ENCODE measurements at regions not wholly inside any gene's neighbourhood (a gene's known extent, or its start where the extent isn't known, plus 50 kb on each side); places are given as distances from the start of the nearest gene placed in this dataset.

- no peaks in the 10 kb centered on the region for H3K79me2 ChIP-seq (ENCODE audit: insufficient read depth, low read length)
- DNase-seq (ENCODE audit: low spot score) (no peak), FAIRE-seq (no peak), ATAC-seq (no peak)
- ChIA-PET CTCF (ENCODE audit: low intra/inter-chr PET ratio, low total read pairs) (no interaction called here), POLR2A (no interaction called here)
- H3K4me1 ChIP-seq (ENCODE audit: insufficient read depth, low read length) = peaks cover 10% of the 10 kb centered on the region
- in situ Hi-C loops (cut with HindIII; ENCODE audit: extremely low pct_ligation_motif_present, low pct_unique_long_range_greater_than_20kb) = no loop called here
- no peaks in the 10 kb centered on the region for H3K9me3 ChIP-seq (ENCODE audit: low read length)
- 24% methylated on average over 2 of the region's 2 CpGs for WGBS (ENCODE audit: low lambda C conversion rate)
- no peak overlapping the region for H2AFZ ChIP-seq (ENCODE audit: low read length)
- no peak overlapping the region for H3K4me2 ChIP-seq (ENCODE audit: low read depth, low read length)
- H3K36me3 ChIP-seq (replicated peaks in 1 of 2; ENCODE audit: control insufficient read depth in 1 of 2, insufficient read depth in 2 of 2, low read length in 2 of 2) = no peaks in the 10 kb centered on the region
- no peak overlapping the region for H3K4me3 ChIP-seq (replicated peaks in 1 of 3; ENCODE audit: insufficient read depth in 1 of 3, low read depth in 2 of 3, low read length in 3 of 3)
- no TSS peak for BruUV-seq (replicated peaks)
- TF ChIP-seq SMAD9 (CRISPR knock-in tag; IDR thresholded peaks at IDR 0.05) (no peak), ZNF17 (CRISPR knock-in tag; IDR thresholded peaks at IDR 0.05) (no peak), ZNF768 (CRISPR knock-in tag; IDR thresholded peaks at IDR 0.05) (no peak), SALL2 (CRISPR knock-in tag; IDR thresholded peaks at IDR 0.05) (no peak), MED8 (CRISPR knock-in tag; IDR thresholded peaks at IDR 0.05; ENCODE audit: insufficient replicate concordance) (no peak), MTERF4 (CRISPR knock-in tag; IDR thresholded peaks at IDR 0.05) (no peak)
- no peak overlapping the region for H3K27ac ChIP-seq (ENCODE audit: extremely low read length, insufficient read depth, low read length)
- H3K9ac ChIP-seq (ENCODE audit: insufficient read depth, low read depth, low read length) = no peak overlapping the region
- no peaks in the 10 kb centered on the region for H4K20me1 ChIP-seq (ENCODE audit: insufficient read depth, low read length)
- H3K27me3 ChIP-seq (ENCODE audit: control insufficient read depth in 1 of 2, insufficient read depth in 2 of 2, low read length in 2 of 2) = no peaks in the 10 kb centered on the region
- intact Hi-C loops (cut with micrococcal nuclease; ENCODE audit: unreplicated experiment) = no loop called here
These were observed 232.8 kb upstream of the ZNF608 start for GRCh38 chr5:124979251-124979650.

DNA sequence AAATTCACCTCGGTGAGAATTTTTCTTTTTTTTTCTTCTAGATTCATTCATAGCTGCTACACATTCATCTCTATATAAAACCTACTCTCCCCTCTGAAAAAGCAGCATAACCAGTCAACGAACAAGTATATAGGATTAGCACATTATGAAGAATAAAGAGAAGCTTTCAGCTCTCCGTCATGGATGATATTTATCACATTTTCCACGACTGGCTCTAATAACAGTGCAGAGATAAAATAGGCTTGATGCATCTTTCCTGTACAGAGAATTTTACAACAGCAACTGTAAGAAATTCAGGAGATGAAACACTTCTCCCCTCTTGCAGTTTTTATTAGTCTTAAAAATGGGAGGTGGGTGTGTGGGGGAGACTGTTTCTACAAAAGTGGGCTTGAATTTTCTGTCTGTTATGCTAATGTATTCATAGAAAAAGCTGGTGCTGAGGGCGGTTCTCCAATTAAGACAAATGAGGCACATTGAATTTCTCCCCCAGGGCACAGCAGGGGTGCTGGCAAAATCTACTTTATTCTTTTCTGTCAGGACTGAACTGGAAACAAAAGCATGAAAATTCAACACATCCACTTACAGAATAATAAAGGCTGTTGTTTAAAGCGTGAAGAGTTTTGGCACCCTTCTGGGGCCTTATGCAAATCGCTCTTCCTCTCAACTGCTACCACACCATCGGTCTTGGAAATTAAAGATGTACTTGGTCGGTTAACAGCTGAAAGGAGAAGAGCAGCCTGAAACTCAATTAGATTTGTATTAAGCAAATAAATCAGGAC is 233.9 kb upstream of the ZNF608 start:
- DNase-seq (ENCODE audit: low spot score) (no peak), FAIRE-seq (no peak), ATAC-seq (no peak)
- in situ Hi-C loops (cut with HindIII; ENCODE audit: extremely low pct_ligation_motif_present, low pct_unique_long_range_greater_than_20kb) = no loop called here
- Histone ChIP-seq H2AFZ (ENCODE audit: low read length) (no peak overlapping the region), H4K20me1 (ENCODE audit: insufficient read depth, low read length) (no peaks in the 10 kb centered on the region), H3K4me1 (ENCODE audit: insufficient read depth, low read length) (peaks cover 10% of the 10 kb centered on the region), H3K27ac (ENCODE audit: extremely low read length, insufficient read depth, low read length) (no peak overlapping the region), H3K36me3 (replicated peaks in 1 of 2; ENCODE audit: control insufficient read depth in 1 of 2, insufficient read depth in 2 of 2, low read length in 2 of 2) (no peaks in the 10 kb centered on the region), H3K9ac (ENCODE audit: insufficient read depth, low read depth, low read length) (no peak overlapping the region), H3K9me3 (ENCODE audit: low read length) (no peaks in the 10 kb centered on the region), H3K4me3 (replicated peaks in 1 of 3; ENCODE audit: insufficient read depth in 1 of 3, low read depth in 2 of 3, low read length in 3 of 3) (no peak overlapping the region), H3K4me2 (ENCODE audit: low read depth, low read length) (no peak overlapping the region), H3K27me3 (ENCODE audit: control insufficient read depth in 1 of 2, insufficient read depth in 2 of 2, low read length in 2 of 2) (no peaks in the 10 kb centered on the region), H3K79me2 (ENCODE audit: insufficient read depth, low read length) (no peaks in the 10 kb centered on the region)
- BruUV-seq (replicated peaks) = no TSS peak
- intact Hi-C loops (cut with micrococcal nuclease; ENCODE audit: unreplicated experiment) = no loop called here
- WGBS (ENCODE audit: low lambda C conversion rate) = 26% methylated on average over 9 of the region's 9 CpGs
- POLR2A ChIA-PET = no interaction called here
- CTCF ChIA-PET (ENCODE audit: low intra/inter-chr PET ratio, low total read pairs) = no interaction called here
- TF ChIP-seq, protein P1, sequence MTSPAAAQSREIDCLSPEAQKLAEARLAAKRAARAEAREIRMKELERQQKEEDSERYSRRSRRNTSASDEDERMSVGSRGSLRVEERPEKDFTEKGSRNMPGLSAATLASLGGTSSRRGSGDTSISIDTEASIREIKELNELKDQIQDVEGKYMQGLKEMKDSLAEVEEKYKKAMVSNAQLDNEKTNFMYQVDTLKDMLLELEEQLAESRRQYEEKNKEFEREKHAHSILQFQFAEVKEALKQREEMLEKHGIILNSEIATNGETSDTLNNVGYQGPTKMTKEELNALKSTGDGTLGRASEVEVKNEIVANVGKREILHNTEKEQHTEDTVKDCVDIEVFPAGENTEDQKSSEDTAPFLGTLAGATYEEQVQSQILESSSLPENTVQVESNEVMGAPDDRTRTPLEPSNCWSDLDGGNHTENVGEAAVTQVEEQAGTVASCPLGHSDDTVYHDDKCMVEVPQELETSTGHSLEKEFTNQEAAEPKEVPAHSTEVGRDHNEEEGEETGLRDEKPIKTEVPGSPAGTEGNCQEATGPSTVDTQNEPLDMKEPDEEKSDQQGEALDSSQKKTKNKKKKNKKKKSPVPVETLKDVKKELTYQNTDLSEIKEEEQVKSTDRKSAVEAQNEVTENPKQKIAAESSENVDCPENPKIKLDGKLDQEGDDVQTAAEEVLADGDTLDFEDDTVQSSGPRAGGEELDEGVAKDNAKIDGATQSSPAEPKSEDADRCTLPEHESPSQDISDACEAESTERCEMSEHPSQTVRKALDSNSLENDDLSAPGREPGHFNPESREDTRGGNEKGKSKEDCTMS (CRISPR knock-in tag; conservative IDR thresholded peaks at IDR 0.05) = no peak
- TF ChIP-seq ZNF468 (CRISPR knock-in tag; IDR thresholded peaks at IDR 0.05) = no peak
- TF ChIP-seq REL (CRISPR knock-in tag; conservative IDR thresholded peaks at IDR 0.05) = no peak
- no peak for TF ChIP-seq MYPOP (CRISPR knock-in tag; IDR thresholded peaks at IDR 0.05)
- no peak for TF ChIP-seq SATB2 (CRISPR knock-in tag; IDR thresholded peaks at IDR 0.05)
- TF ChIP-seq ZNF274 (CRISPR knock-in tag; IDR thresholded peaks at IDR 0.05) = no peak
- TF ChIP-seq ZKSCAN1 (IDR thresholded peaks at IDR 0.05; ENCODE audit: low read length) = no peak

Data from HepG2 (cell line).